CD4-positive, alpha-beta T cell treated with Interleukin-10 for 1 hour (primary cell): ENCODE measurements at regions not wholly inside any gene's neighbourhood (a gene's known extent, or its start where the extent isn't known, plus 50 kb on each side); places are given as distances from the start of the nearest gene placed in this dataset.
"Not testable (repeated sequence)": the region's sequence is repeated elsewhere in the genome, so short reads cannot be mapped to it uniquely, and the experiment has no call there.

Experiments
- DNase-seq: peaks from one replicate; pipeline ENCODE4 v3.0.0-alpha.2; 2020

DNA sequence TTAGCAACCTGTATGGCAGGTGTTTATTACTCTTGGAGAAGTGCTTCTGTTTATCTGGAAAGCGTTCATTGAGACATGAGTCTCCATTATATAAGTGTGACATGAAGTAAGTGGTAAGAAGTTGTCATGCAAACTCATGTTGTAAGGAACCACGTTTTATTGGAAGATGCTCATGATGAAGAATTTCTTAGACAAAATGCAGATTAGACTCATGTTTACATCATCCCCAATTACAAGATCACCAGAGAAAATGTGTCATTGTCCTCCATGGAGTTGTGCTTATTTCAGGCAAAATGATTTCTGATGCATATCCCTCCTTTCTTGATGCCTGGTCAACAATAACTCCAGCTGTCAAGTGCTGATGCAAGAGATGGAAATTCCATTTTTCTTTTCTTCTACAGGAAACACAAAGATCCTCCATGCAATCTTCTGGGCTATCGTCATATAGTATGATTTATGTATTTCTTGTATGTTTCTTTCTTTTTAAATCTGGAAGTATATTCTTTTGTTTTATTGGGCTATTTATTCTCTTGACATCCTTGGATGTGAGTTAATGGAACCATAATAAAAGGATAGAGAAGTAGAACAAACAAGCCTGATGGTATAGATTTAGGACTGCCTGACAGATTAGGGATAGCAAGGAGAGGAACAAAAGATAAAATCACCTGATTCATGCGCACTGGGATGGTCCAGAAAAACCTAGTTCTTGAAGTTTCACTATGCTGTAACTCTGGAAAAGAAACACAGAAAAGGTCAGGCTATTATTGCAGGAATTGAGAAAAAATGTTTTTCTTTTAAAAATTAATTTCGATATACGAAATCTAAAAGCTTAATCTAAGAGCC is 50.7 kb upstream of the DIAPH3 start:
- DNase-seq: no peak

DNA sequence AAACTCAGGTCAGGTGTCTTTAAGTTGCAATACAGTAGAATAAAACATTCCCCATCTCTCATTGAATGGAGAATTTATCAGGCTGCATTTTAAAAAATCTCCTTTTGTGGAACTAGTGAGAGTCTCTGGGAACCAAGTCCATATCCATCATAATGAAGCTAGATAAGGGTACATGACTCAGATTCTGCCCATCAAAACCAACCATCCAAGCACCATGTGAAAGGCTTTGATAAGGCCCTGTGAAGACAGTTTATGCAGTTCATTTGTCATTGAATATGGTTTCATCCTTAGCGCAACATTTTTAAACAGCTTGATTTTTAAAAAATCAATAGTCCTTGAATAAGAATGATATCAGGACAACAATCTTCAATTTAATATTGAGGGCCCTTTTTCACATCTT is 56.3 kb upstream of the DIAPH3 start:
- DNase-seq: no peak

DNA sequence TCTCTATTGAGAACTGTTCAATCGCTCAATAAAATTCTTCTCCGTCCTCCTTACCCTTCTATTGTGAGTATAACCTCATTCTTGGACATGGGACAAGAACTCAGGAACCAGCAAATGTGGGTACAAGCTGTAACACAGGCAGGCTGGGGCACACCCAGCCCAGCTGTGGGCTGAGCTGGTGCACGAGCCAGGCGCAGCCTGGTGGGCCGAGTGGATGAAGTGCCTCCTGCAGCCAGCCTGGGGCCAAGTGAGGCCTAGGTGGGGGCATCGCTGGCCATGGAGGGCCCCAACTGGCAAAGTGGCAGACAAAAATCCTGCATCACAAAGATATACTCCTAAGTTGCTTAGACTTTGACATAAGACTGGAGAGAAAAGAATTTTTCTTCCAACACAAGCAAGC is 57.9 kb upstream of the DIAPH3 start:
- DNase-seq: no peak

DNA sequence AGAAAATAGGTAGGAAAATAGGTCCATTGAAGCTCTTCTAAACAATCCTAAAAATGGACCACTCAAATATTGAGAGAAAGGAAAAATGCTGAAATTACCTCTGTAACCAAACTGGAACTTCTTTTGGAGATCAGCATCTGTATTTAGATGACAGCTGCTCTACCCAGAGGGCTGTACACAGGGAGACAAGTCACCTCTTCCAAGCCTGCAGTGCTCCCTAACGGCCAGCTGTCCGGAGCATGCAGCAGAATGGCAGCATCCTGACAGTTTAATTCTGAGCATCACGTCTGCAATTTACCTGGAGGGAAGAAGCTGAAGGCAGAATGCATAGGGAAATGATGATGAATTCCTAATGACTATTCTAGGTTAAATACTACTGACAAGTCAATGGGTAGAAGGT is 62.8 kb upstream of the DIAPH3 start:
- no peak for DNase-seq

DNA sequence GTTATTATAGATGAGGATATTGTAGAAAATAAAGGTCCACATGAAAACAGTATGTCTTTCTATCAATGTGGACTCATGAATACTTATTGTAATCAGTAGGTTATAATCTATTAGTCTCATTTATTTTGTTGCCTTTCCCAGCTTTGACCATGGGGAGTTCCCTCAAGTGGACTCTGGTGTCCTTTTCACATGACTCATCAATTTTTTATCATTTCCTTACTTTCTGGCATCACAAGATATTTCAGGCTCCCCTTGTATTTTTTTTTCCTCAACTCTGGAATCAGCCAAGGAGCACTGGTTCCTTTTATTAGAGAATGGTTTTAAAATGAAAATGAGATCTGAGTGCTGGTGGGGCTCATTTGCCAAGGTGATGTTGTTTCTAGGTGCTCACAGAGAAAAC is 63.4 kb upstream of the DIAPH3 start:
- DNase-seq: no peak

DNA sequence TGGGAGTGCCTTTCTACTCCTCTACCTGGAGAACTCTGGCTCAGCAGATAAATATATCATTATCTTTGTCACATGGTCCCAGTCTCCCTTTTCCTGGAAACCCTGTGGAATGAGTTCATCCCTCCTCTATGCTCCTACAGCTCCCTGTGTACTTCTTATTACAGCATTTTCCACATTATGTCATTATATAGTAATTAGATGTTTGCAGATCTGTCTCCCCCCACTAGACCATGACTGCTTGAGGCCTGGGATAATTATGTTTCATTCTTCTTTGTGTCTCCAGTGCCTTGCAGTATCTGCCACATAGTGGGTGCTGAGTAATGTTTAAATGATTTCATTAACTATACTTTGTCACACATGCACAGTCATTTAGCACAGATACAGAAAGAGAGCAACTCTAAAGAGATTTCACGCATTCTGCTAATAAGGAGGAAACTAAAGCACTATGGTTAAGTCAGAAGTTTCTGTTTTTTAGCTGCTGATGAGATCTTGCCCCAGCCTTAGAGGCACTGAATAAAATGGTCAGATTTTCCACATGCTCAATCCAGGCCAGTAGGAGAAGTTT is 66.1 kb upstream of the DIAPH3 start:
- no peak for DNase-seq

DNA sequence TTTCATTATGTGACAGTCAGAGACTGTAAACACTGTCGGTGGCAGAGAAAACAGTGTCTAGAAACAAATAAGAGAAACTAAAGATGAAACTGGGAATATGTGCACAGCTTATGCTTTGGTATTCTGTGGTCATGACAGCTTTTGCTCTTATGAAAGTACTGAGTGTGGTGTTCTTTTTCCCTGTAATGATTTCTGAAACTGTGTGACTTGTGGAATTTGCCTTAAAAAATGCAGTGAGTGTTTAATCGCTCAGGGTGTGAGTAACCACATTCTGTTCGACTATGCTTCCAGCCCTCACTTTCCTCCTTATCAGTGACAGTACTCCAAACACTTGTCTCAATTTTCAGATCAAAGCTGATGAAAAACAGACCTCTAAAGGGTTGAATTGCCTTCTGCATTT is 66.9 kb upstream of the DIAPH3 start:
- DNase-seq: no peak

DNA sequence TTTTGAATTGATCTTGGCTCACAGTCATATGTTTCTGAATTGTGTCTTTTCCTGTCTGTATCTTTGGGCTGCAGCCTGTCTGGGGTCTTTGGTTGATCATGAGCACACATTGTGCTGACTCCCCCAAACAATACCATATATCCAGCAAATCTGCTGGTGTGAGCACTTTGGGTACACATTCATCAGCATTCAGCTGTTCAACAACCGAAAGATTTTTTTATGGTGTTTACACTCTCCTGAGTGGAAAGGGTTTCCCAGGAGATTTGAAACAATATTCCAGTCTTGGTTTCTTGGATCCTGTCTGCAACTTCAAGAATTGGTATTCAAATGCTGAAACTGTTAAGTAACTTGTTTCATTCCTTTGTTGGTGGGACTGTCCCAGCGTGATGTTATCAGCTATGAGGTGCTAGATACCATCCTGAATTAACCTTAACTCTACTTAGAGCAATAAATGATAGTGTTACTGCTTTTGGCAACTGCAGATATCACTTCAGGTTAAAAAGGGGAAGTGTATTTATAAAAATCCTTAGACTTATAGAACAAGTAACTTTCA is 78.4 kb upstream of the DIAPH3 start:
- no peak for DNase-seq

DNA sequence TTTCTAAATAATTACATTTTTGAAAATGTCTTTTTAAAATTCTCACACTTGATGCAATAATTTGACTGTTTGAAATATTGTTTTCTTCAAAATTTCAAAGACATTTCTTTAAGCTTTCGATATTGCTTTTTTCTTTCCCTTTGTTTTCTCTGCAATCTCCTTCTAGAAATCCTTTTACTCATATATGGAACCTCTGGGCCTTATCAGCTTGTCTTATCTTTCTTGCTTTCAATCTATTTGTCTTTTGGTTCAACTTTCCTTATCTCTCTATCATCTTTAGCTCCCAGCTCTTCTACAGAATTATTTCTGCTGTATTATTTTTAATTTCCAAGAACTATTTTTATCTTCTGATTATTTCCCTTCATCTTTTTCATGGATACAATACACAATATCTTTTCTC is 80.7 kb upstream of the DIAPH3 start:
- DNase-seq: no peak

DNA sequence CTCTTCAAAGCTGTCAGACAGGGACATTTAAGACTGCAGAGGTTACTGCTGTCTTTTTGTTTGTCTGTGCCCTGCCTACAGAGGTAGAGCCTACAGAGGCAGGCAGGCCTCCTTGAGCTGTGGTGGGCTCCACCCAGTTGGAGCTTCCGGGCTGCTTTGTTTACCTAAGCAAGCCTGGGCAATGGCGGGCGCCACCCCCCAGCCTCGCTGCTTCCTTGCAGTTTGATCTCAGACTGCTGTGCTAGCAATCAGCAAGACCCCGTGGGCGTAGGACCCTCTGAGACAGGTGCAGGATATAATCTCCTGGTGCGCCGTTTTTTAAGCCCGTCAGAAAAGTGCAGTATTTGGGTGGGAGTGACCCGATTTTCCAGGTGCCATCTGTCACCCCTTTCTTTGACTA is 87.7 kb upstream of the DIAPH3 start:
- DNase-seq: not testable (repeated sequence)

DNA sequence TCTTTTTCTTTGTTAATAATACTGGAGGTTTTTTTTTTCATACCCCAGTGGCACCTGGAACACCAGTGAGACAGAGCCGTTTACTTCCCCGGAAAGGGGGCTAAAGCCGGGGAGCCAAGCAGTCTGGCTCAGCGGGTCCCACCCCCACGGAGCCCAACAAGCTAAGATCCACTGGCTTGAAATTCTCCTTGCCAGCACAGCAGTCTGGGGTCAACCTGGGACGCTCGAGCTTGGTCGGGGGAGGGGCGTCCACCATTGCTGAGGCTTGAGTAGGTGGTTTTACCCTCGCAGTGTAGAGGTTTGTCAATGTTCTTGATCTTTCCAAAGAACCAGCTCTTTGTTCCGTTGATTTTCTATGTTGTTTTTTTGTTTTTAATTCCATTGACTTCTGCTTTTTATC is 94.6 kb upstream of the DIAPH3 start:
- no peak for DNase-seq

DNA sequence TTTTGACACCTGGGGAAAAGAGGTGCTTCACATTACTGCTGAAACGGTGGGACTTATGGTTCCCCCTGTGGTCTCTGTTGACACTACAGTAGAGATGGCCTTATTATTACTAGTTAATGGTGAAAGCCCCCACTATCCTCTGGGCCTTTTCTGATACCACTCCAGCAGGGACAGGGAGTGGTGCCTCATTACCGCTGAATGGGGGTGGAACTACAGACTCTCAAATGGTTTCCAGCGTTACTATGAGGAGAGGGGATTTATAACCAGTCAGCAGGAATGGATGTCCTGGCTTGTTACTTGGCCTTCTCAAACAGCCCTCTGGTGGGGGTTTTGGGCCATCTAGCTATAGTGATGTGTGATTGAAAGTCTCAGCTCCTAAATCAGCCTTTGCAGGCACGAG is 96.7 kb upstream of the DIAPH3 start:
- no peak for DNase-seq

DNA sequence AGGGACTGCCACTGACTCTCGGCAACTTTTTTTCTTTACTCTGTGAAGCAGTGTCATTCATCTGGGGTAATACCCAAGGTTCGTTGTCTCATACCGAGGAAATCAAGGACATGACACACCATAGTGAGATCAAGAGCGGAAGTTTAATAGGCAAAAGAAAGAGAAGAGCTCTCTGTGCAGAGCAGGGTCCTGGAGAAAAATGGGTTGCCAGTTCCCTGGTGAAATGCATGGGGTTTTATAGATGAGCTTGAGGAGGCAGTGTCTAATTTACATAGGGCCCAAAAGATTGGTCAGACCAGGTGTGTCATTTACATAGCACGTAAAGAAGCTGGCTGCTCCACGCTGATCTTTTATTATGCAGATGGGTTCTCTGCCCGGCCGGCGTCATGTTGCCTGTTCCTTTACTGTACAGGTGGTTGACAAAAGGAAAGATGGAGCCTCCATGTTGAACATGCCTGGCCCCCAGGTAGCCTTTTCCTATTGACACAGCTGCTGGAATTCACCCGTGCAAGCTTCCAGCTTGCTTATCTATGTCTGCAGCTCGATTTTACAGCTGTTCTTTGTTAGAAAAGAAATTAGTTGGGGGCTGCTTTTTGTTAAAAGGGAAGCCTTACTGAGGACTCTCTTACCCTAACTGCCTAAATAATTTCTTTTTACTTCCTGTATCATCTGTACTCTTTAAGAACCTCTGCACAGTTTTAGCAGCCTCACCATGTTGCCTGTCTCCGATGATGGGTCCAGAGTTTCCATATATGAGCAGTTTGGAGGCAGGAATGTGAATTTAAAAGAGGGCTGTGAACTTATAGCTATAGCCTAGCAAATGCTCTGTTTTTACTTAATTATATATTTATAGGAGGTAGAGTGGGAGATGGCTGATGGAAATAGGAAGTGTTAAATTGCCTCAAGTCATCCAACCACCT is 98.0 kb upstream of the DIAPH3 start:
- no peak for DNase-seq

DNA sequence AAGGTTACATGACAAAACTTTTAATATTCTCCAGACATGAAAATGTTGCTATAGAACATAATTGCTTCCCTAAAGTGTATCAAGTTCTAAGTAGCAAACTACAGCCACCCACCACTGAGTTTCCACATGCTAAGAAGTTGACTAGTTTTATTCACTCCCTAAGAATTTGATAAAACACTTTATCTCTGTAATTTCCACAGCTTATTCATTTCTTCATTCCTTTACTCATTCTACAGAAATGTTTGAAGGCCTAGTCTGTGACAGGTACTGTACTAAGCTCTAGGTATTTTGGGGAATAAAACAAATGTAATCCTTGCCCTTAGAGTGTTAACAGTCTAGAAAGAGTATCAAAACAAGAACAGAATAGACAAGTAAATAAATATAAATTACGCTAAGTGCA is 101.8 kb upstream of the DIAPH3 start:
- no peak for DNase-seq

DNA sequence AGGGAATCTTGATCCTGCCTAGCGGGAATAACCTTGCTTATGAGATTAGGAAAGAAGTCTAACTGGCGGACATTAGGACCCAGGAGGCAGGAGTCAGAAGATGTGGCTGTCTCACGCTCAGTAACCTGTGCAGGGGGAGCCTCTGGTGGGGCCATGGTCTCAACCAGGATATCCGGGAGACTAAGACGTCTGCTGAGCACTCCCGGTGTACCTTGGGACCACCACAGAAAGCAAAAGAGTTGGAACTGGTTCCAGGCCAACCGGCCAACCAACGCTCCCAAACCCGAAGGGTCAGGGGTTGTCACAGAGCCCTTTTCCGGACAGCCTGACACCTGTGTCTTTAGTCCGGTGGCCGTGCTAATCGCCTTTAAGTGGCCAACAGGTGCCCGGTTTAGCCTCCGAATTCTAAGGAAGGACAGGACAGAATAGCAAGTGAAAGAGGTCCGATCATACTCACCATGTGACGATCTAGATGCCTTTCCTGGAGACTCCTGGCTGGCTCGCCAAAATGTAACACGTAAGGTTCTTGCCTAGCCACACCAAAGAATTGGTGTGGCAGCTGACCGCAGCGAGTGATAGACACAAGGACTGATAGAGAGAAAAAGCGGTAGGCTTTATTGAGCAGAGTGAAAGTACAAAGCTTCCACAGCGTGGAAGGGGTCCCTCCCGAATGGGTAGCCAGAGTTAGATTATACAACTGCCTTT is 103.9 kb upstream of the DIAPH3 start:
- peak; percentile 26 for DNase-seq

DNA sequence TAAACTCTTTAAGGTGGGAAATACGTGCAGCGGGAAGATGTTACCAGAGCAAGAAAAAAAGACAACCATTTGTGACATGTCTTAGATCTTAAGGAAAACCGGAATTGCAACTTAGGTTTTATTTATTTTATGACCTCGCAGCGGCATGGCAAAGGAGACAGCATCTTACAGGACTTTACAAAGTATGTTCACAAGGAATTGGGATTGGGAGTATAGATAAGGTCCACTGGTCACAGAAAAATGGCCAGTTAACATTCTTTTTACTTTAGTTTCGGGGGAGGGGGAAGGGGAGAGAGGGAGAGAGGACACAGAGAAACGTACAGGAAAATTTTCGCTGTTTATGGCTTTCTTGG is 104.5 kb upstream of the DIAPH3 start:
- DNase-seq: no peak

DNA sequence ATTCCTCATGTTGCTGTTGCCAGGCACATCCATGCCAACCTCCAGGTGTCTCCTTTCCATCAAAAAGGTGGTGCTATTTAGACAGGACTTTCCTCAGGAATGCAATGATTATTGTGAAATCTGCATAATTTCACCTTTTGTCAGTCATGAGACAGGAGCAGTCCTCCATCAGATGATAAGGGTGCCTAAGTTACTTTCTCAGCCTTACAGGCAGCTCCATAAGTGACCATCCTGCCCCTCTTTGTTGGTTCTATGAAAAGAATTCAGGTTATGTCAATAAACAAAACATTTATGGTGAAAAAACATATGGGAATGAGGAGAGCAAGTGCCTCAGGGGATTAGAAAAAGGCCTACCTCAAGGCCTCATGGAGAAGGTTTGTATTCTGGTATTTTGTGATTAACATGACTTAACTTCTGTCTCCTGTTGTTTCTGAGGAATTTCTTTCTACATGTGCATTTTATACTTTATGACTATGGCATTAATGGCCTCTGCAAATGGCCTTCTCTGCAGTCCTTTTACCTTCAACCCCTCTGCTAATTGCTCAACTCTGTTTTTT is 110.3 kb upstream of the DIAPH3 start:
- no peak for DNase-seq

DNA sequence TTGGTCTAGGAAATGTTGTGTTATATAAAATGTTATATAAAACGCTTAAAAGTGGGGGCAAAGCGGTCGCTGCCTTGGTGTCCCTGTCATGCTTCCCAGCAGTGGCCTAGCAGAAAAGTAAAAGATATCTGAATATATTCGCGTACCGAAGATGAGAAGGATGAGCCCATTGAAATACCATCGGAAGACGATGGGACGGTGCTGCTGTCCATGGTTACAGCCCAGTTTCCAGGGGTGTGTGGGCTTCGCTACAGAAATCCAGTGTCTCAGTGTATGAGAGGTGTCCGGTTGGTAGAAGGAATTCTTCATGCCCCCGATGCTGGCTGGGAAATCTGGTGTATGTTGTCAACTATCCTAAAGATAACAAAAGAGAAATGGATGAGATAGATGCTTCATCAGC is 110.9 kb upstream of the DIAPH3 start:
- DNase-seq: no peak

DNA sequence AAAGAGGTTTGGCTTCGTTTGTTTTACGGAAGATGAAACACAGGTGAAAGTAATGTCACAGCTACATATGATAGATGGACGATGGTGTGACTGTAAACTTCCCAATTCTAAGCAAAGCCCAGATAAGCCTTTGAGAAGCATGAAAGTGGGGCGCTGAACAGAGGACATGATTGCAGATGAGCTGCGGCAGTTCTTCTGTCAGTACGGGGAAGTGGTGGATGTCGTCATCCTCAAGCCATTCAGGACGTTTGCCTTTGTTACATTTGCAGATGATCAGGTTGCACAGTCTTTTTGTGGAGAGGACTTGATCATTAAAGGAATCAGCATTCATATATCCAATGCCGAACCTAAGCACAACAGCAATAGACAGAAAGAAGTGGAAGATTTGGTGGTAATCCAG is 111.5 kb upstream of the DIAPH3 start:
- DNase-seq: no peak

DNA sequence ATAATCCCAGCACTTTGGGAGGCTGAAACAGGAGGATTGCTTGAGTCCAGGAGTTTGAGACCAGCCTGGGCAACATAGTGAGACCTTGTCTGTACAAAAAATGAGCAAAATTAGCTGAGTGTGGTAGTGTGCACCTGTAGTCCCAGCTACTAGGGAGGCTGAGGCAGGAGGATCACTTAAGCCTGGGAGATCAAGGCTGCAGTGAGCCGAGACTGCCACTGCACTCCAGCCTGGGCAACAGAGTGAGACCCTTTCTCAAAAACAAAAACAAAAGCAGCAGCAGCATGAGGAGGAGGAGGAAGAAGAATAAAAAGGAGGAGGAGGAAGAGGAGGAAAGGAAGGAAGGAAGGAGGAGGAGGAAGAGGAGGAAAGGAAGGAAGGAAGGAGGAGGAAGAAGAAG is 116.5 kb upstream of the TDRD3 start:
- not testable (repeated sequence) for DNase-seq

DNA sequence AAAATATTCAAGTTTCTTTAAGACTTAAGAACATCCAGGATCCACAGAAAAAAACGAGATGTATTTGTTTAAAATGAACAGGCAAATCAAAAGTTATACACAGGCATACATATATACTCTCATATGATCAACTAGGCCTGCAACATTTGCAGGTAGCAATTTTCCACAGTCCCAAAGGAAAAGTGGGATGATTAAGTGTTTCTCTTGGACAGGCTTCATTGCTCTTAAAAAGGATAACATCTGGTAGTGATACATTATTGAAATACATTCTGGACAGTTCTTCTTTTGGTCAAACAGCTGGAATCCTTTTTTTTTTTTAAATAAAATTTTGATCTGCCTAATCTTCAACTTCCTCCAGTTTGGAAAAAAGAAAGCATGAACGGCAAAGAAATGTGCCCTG is 114.8 kb upstream of the TDRD3 start:
- no peak for DNase-seq

DNA sequence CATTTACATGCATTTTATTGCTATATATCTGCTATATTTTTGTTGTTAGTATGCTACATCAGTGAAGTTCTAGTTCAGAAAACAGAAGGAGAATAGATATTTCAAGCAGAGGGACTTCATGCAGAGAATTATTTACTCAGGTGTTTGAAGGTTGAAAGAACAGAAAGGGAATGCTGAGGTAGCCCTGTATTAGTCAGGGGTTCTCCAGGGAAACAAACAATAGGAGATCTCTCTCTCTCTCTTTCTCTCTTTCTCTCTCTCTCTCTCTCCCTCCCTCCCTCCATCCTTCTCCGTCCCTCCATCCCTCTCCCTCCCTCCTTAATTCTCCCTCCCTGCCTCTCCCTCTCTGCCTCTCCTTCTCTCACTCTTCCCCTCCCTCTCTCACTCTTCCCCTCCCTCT is 114.3 kb upstream of the TDRD3 start:
- DNase-seq: no peak

DNA sequence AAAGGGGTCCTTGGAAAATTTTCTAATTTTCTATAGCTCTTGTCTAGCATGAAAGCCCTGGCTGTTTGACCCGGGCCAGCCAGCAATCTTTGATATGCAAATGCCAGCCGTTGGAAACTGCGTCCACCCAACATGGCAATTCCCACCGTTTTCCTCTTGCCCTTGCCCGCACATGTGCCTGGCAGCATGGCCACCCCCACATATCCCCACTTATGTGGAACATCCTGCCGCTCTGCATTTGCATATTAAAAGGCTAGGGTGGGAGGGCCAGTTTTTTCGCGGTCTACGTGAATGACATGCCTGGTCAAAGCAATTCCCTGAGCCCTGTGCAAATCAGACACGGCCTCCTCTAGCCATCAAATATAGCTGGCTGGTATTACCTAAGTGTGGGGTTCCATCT is 110.3 kb upstream of the TDRD3 start:
- no peak for DNase-seq
